ENCODE measurements at regions not wholly inside any gene's neighbourhood (a gene's known extent, or its start where the extent isn't known, plus 50 kb on each side); places are given as distances from the start of the nearest gene placed in this dataset.

DNA sequence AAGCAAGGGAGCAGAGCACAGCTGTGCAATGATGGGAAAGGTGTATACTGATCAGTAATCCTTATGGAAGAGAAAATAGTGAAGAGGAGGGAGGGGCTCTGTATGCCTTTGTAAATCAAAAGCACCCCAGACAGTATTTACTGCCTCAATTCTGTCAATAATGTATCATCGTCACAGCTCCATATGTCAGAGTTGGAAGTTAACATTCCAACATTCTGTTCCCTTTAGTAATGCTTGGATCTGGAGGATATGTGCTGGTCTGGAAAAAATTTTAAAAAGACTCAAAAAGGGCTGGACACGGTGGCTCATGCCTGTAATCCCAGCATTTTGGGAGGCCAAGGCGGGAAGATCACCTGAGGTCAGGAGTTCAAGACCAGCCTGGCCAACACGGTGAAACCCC lies 310.4 kb downstream of the ACTL7B start:
- no peak for DNase-seq

DNA sequence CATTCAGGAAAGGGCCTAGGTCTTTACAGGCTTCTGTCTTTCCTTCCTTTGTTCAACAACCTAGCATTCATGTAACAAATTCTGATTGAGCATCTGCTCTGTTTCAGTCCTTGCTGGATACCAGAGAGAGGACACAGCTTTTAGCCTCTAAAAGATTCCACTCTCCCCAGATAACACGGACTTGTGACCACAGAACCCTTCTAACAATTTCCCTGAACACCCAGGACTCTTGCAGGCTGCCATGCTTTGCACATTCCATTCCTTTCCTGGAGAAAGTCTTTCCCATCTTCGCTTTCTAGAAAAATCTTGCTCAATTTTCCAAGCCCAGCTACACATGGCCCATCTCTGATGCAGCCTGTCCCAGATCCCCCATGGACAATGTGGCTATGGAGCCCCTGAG lies 310.9 kb downstream of the ACTL7B start:
- DNase-seq, result no peak

DNA sequence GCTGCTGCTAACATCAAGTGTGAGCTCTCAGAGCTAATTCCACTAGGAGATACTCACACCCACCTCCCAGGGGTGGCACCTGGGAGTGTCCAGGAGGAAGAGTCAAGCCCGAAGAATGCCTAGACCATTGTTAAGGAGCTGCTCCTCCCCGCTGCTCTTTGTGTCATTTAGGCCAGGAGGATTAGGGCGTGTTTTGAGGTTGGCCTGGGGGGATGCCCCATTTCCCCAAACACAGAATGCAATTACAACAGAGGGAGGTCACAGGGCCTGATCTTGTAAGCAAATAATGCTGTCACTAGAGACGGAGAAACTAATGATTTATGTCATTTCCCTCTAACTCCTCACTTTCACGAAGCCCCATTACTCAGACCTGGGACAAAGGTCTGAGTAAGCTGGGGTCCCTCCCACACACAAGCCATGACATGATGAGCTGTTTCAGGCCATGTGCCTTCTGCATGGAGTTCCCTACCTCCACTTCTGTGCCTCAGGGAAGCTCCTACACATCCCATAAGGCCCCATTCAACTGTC lies 312.5 kb downstream of the ACTL7B start:
- no peak for DNase-seq

GRCh38 chr9:108537756-108538155 lies 318.0 kb downstream of the ACTL7B start:
- DNase-seq, result no peak

- no peak for DNase-seq
Measured at GRCh38 chr9:108536836-108537601, 318.8 kb downstream of the ACTL7B start.

DNA sequence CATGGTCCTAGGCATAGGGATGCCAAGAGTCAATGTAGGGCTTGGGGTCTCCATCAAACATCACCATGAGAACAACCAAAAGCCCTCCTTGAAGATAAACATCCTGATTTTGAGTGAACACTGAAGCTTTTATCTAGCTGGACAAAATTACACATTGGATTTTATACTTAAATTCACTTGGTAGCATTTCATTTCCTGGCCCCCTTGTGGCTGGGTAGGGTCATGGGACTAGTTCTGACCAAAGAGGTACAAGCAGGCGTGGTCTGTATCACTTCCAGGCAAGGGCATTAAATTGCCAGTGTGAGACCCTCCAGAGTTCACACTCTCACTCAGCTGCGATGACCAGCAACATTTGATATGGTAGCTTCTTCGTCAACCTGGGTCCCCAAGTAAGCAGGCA lies 320.3 kb downstream of the ACTL7B start:
- no peak for DNase-seq

- no peak for DNase-seq
Measured at GRCh38 chr9:108534741-108535140, 321.0 kb downstream of the ACTL7B start.

DNA sequence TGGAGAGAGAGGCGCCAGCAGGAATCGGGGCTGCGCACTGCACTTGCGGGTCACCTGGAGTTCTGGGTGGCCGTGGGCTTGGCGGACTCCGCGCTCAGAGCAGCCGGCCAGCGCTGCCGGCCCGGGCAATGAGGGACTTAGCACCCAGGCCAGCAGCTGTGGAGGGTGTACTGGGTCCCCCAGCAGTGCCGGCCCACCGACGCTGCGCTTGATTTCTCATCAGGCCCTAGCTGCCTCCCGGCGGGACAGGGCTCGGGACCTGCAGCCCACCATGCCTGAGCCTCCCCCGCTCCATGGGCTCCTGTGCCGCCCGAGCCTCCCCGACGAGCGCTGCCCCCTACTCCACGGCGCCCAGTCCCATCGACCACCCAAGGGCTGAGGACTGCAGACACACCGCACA lies 325.6 kb downstream of the ACTL7B start:
- no peak for DNase-seq

DNA sequence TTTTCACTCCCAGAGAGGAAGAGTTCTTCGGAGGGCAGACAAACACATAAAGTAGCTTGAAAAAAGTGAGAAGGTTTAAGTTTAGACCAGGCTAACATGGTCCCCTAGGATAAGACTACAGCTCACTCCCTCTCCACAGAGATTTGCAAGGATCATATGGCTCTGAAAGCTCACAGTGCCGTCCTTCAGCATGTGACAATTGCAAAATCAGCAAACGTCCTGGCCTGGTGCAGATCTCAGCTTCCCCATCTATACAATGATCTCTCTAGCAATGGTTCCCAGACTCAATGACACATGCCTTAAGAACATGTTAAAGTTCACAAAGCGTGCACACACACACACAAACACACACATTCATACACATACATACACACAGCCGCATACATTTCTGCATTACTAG lies 327.6 kb downstream of the ACTL7B start:
- DNase-seq, result no peak

- DNase-seq, result no peak
Measured at GRCh38 chr9:108526518-108526917, 329.3 kb downstream of the ACTL7B start.

DNA sequence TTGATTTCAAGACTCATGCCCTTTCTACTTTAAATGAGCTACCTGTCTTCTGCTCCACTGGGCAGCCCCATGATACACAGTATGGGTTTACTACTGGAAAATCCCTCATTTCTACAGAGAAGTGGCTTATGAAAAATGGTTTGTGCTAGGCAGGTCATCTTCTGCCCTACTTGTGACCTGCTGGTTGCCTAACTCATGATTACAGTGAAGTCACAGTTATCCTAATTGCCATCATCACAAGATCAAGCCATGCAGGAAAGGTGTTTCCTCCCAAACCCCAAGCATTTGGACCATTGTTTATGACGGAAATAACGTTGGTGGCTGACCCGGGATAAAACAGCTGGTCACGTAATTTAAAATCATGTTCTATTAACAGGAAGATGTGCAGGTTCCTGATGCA lies 330.6 kb downstream of the ACTL7B start:
- DNase-seq, result no peak

DNA sequence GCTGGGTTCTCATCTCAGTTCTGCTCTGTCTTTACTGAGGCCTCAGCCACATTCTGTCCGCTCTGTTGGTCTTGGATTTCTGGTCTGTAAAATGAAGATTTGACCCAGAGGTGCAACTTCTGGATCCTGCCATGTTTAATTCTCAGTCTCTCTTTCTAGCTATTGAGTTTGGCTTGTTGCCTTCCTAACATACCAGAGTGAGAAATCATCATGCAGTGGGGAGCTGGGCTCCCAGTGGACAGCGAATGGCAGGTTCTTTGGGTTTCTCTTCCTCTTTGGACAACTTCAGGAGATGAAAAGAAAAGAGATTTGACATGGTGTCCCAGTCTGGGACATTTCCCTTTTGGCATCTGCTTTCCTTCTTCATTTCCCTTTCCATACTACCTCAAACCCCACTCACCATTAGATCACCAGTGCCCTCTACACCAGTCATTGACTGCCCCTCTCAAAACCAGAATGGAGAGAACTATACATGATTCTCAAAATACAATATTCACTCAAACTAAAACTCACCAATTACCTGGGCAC lies 334.7 kb downstream of the ACTL7B start:
- no peak for DNase-seq

DNA sequence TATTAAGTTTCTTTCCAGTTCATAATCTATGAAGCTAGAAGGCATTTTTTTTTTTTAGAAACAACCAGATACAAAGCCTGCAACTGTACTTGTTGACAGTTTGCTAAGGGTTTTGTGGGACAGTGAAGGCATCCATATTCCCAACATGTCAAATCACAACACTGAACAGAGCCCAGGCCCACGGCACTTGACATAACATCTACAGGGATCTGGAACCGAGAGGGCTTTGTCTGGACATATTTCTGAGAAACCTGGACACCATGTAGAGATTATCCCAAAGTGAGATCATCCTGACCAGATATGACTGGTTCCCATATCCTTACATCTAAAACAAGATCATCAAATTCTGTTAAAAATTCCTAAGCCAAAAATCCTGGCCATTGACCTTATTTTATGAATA lies 336.3 kb downstream of the ACTL7B start:
- DNase-seq, result no peak

DNA sequence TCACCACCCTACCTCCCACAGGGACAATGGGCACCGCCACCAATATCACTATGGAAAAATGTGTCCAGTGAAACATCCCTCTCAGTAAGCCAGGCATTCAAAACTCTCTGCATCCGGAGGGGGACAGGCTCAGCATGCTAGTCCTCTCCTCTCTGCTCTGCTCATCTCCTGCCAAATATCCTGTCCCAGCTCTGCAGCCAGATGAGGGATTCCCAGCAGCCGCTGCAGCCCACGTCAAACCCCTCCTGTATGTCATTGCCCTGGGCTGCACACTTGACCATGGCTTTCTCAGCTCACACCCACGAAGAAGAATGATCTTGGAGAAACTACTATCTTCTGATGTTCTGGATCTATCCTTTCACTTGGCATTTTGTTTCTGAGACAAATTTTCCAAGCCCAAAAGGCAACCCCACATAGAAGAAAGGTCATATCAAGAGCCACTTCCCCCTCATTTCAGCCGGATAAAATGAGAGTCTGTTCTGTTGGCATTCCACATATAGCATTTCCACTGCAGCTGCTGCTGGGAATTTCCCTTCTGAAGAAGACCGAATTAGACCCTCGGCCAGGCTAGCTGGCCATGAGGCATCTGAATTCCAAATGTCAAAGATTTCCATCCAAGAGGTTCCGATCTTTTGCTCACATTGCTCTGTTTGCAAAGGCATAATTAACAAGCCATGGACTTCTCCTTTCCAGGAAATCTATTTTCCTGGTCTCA lies 338.0 kb downstream of the ACTL7B start:
- no peak for DNase-seq

DNA sequence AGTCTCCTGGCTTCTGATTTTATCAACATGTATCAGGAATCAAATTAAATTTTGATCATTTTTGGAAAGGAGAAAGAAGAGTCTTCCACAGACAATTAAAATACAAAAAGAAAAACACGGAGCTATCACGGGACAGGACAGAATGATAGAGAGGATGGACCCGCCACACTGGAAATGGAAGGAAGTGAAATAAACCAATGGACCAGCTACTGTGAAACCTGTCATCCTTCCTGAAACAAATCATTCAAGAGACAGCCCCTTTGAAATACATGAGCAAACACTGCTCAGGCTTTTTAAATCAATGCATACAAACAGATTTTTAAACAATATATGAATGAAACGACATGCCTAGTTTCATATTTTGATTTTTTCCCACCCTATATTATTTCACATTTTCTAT lies 339.4 kb downstream of the ACTL7B start:
- DNase-seq, result no peak

DNA sequence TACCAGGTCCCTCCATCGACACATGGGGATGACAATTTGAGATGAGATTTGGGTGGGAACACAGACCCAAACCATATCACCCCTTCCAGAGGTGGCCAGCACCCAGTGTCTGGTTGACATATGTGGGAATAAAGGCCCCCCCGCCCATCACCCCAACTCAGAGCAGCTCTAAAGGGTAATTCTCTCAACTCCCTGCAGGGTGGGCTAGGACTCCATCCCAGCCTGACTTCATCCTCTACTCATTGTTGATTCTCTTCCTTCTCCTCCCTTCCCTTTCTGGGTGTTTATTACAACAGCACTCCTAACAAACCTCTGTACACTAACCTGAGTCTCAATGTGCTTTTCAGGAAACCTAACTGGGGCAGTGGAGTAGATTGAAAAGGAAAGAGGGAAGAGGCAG lies 339.9 kb downstream of the ACTL7B start:
- no peak for DNase-seq

DNA sequence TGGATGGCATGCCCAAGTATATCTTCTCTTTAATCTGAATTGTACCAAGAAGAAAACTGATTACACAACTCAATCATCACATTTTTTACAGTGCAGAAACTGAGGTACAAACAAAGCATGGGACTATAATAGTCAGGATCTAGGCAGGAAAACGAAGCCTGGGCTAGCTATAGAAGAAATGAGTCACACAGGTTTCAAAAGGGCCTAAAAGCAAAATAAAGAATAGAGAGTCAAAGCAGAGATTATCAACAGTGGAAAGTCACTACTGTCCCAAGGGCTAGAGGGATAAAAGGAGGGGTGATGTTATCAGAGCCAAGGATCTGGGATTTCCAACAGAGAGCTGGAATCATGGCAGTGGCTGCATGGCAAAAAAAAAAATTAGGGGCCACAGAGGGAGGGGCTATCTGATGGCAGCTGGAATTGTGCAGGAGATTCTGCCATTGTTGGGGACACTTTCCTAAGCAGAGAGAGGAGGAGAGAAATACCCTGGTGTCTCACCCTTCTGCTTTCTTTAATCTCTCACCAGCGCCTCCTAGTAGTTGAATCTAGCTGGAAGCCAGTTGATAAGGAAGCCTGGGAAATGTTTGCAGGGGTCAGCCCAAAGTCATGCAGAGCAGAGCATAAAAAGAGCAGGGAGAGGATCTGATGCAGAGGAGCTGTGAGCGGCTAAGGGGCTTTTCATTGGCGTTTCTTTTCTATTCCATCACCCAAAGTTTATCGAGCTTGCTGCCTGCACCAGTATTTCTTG lies 343.2 kb downstream of the ACTL7B start:
- no peak for DNase-seq

GRCh38 chr9:108511307-108511706 lies 344.5 kb downstream of the ACTL7B start:
- DNase-seq, result no peak

GRCh38 chr9:108496846-108497245 lies 358.9 kb downstream of the ACTL7B start:
- DNase-seq, result no peak

DNA sequence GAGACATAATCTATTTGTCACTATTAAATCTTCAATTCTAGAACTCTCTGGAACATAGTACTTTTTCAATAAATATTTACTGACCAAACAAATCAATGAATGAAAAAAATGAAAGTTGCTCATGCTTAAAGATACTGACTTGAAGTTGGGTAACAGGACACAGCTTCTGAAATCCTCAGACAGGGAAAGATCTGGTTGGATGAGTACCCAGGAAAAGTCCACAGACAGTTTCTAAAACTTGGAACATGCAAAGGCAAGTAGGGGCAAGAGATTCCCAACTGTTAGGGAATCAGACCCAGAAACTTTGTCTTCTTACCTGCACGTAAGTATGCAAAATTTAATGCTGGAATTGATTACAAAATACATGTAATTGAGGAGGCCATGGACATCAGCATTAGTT lies 366.2 kb downstream of the ACTL7B start:
- DNase-seq, result no peak

DNA sequence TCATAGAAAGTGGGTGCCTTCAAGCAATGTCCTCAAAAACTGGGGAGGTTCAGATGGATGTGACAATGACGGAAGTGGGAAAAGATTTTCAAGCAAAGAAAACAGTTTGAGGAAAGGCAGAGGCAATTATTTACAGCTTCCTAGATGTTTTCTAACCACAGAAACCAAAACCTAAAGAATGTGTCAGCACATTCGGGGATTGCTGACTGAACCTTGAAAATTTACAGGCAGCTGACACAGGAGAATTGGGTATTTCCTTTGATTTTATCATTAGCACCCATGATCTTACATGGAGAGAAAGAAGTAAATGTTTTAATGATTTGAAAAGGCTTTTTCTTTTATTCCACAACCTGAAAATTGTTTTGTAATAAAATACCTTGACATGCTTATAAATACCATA lies 369.0 kb downstream of the ACTL7B start:
- DNase-seq, result no peak

- no peak for DNase-seq
Measured at GRCh38 chr9:108484468-108484867, 371.3 kb downstream of the ACTL7B start.

DNA sequence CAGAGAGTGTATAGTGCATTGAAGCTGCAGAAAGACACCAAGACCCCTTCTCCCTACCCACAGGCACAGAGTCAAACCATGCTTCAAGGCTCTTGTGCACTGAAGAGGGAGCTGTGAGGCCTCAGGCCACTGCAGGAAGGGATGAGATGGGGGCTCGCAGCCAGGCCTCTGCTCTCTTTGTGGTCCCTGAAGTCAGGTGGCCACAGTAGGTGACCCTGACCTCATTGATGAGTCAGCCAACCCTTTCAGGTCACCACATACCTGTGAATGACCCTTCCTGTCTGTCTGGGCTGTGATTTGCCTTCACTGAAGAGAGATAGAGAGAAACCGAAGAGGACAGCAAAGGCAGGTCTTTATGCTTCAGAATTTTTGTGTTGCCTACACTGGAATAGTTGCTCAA lies 372.1 kb downstream of the ACTL7B start:
- DNase-seq, result no peak
